ENCODE measurements at regions not wholly inside any gene's neighbourhood (a gene's known extent, or its start where the extent isn't known, plus 50 kb on each side); places are given as distances from the start of the nearest gene placed in this dataset.

- no peak for TF ChIP-seq TCF4 (CRISPR knock-in tag; IDR thresholded peaks at IDR 0.05; ENCODE audit: borderline replicate concordance)
- no peak for TF ChIP-seq ZC3H10 (CRISPR knock-in tag; IDR thresholded peaks at IDR 0.05)
- TF ChIP-seq BACH2 (CRISPR knock-in tag; IDR thresholded peaks at IDR 0.05; ENCODE audit: borderline replicate concordance), result no peak
- TF ChIP-seq PPARA (CRISPR knock-in tag; IDR thresholded peaks at IDR 0.05; ENCODE audit: borderline replicate concordance), result no peak
- TF ChIP-seq POU6F1 (CRISPR knock-in tag; IDR thresholded peaks at IDR 0.05; ENCODE audit: borderline replicate concordance, low read depth), result no peak
- TF ChIP-seq CSDC2 (CRISPR knock-in tag; IDR thresholded peaks at IDR 0.05), result no peak
- TF ChIP-seq, protein P1, sequence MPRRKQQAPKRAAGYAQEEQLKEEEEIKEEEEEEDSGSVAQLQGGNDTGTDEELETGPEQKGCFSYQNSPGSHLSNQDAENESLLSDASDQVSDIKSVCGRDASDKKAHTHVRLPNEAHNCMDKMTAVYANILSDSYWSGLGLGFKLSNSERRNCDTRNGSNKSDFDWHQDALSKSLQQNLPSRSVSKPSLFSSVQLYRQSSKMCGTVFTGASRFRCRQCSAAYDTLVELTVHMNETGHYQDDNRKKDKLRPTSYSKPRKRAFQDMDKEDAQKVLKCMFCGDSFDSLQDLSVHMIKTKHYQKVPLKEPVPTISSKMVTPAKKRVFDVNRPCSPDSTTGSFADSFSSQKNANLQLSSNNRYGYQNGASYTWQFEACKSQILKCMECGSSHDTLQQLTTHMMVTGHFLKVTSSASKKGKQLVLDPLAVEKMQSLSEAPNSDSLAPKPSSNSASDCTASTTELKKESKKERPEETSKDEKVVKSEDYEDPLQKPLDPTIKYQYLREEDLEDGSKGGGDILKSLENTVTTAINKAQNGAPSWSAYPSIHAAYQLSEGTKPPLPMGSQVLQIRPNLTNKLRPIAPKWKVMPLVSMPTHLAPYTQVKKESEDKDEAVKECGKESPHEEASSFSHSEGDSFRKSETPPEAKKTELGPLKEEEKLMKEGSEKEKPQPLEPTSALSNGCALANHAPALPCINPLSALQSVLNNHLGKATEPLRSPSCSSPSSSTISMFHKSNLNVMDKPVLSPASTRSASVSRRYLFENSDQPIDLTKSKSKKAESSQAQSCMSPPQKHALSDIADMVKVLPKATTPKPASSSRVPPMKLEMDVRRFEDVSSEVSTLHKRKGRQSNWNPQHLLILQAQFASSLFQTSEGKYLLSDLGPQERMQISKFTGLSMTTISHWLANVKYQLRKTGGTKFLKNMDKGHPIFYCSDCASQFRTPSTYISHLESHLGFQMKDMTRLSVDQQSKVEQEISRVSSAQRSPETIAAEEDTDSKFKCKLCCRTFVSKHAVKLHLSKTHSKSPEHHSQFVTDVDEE (CRISPR knock-in tag; IDR thresholded peaks at IDR 0.05), result no peak
- TF ChIP-seq ARNTL (CRISPR knock-in tag; IDR thresholded peaks at IDR 0.05; ENCODE audit: borderline replicate concordance, low read depth), result no peak
- TF ChIP-seq GLIS3 (CRISPR knock-in tag; IDR thresholded peaks at IDR 0.05), result no peak
- TF ChIP-seq ESRRG (CRISPR knock-in tag; IDR thresholded peaks at IDR 0.05), result no peak
- no peak for TF ChIP-seq ISL1 (CRISPR knock-in tag; IDR thresholded peaks at IDR 0.05)
- TF ChIP-seq OSR1 (CRISPR knock-in tag; IDR thresholded peaks at IDR 0.05), result no peak
- ATAC-seq, result no peak
Observed at GRCh38 chr22:49154433-49154832, 673.2 kb downstream of the BRD1 start.

DNA sequence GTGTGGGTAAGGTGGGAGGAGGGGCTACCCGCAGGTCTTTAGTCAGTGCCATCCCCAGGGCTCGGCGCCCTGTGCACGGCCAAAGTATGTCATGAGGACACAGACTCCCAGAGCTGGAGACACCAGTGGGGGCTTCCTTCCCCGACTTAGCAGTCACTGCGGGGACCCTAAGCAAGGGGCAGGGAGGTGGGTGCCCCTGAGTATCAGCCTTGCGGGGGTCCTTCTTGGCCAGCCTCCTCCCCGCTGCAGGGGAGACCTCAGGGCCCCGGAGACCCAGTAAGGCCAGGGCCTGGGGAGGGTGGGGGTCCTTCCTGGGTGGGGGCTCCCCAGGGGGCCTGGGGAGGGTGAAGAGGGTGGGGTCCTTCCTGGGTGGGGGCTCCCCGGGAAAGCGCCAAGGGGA is 673.8 kb downstream of the BRD1 start:
- ATAC-seq, result no peak

DNA sequence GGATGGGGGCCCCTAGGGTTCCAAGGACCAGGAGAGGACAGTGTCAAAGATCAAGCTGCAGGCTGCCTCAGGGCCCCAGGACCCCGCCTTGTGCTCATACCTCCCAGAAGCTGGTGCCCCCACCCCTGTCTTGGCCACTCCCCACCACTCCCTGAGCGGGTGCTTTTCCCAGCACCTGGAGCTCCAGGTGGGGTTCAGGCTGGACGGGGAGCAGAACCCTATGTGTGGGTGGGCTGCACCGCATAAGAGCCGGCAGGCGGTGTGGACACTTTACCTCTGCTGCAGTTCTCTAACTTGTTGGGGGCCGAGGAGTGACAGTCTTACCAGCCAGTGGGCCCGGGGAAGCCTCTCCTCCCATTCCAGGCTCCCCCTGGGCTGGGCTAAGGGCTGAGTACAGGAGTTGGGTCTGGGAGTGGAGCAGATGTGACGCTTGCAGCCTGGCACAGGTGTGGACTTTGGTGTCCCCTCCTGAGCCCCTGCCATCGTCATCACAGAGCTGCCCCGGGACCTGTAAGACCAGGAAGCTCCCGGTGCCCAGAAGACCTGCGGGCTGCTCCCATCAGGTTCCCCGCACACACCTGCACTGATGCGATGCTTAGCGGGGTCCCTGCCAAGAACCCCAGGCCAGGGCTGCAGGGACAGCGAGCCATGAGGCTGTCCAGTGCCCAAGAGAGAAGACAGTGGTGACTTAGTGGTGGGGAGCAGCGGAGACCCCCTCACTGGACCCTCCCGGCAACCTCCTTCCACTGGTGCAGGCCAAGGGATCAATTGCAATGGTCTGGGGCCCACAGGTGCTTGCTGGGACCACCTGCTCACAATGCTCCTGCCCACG is 674.5 kb downstream of the BRD1 start:
- ATAC-seq, result no peak
- TF ChIP-seq ZFP3 (CRISPR knock-in tag; IDR thresholded peaks at IDR 0.05), result no peak
- TF ChIP-seq BACH2 (CRISPR knock-in tag; IDR thresholded peaks at IDR 0.05; ENCODE audit: borderline replicate concordance), result no peak
- no peak for TF ChIP-seq PPARA (CRISPR knock-in tag; IDR thresholded peaks at IDR 0.05; ENCODE audit: borderline replicate concordance)
- no peak for TF ChIP-seq CSDC2 (CRISPR knock-in tag; IDR thresholded peaks at IDR 0.05)
- TF ChIP-seq, protein P2, sequence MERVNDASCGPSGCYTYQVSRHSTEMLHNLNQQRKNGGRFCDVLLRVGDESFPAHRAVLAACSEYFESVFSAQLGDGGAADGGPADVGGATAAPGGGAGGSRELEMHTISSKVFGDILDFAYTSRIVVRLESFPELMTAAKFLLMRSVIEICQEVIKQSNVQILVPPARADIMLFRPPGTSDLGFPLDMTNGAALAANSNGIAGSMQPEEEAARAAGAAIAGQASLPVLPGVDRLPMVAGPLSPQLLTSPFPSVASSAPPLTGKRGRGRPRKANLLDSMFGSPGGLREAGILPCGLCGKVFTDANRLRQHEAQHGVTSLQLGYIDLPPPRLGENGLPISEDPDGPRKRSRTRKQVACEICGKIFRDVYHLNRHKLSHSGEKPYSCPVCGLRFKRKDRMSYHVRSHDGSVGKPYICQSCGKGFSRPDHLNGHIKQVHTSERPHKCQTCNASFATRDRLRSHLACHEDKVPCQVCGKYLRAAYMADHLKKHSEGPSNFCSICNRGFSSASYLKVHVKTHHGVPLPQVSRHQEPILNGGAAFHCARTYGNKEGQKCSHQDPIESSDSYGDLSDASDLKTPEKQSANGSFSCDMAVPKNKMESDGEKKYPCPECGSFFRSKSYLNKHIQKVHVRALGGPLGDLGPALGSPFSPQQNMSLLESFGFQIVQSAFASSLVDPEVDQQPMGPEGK (CRISPR knock-in tag; IDR thresholded peaks at IDR 0.05; ENCODE audit: borderline replicate concordance), result no peak
- TF ChIP-seq ESRRG (CRISPR knock-in tag; IDR thresholded peaks at IDR 0.05), result no peak
- TF ChIP-seq, protein P1 (CRISPR knock-in tag; IDR thresholded peaks at IDR 0.05), result no peak
- no peak for TF ChIP-seq CREB5 (CRISPR knock-in tag; IDR thresholded peaks at IDR 0.05; ENCODE audit: low read depth)
- TF ChIP-seq, protein P3, sequence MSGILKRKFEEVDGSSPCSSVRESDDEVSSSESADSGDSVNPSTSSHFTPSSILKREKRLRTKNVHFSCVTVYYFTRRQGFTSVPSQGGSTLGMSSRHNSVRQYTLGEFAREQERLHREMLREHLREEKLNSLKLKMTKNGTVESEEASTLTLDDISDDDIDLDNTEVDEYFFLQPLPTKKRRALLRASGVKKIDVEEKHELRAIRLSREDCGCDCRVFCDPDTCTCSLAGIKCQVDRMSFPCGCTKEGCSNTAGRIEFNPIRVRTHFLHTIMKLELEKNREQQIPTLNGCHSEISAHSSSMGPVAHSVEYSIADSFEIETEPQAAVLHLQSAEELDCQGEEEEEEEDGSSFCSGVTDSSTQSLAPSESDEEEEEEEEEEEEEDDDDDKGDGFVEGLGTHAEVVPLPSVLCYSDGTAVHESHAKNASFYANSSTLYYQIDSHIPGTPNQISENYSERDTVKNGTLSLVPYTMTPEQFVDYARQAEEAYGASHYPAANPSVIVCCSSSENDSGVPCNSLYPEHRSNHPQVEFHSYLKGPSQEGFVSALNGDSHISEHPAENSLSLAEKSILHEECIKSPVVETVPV (CRISPR knock-in tag; IDR thresholded peaks at IDR 0.05), result no peak
- TF ChIP-seq ZFP30 (CRISPR knock-in tag; IDR thresholded peaks at IDR 0.05), result no peak
- TF ChIP-seq SNAI2 (CRISPR knock-in tag; IDR thresholded peaks at IDR 0.05), result no peak
- no peak for TF ChIP-seq TOX (CRISPR knock-in tag; IDR thresholded peaks at IDR 0.05; ENCODE audit: borderline replicate concordance)

More for the DNA sequence above, 673.8 kb downstream of the BRD1 start:
- no peak for TF ChIP-seq TCF4 (CRISPR knock-in tag; IDR thresholded peaks at IDR 0.05; ENCODE audit: borderline replicate concordance)
- no peak for TF ChIP-seq BACH2 (CRISPR knock-in tag; IDR thresholded peaks at IDR 0.05; ENCODE audit: borderline replicate concordance)
- TF ChIP-seq, protein P1 (CRISPR knock-in tag; IDR thresholded peaks at IDR 0.05), result no peak
- TF ChIP-seq ISL1 (CRISPR knock-in tag; IDR thresholded peaks at IDR 0.05), result no peak

All from SK-N-SH treated with all-trans-retinoic acid at 6 μM for 48 hours (cell line).